CD4-positive, alpha-beta memory T cell (primary cell): ENCODE measurements at regions not wholly inside any gene's neighbourhood (a gene's known extent, or its start where the extent isn't known, plus 50 kb on each side); places are given as distances from the start of the nearest gene placed in this dataset.

Experiments
- CTCF ChIA-PET: fragments of 350-600 bp; sonication (Branson Sonifier 250); formaldehyde crosslinking; loops from one replicate; lab custom pipeline; 2021; ENCODE audit warnings: inconsistent platforms; ENCODE audit not compliant: partially characterized antibody; lab: Charles Lee
- POLR2A ChIA-PET: fragments of 350-600 bp; sonication (Branson Sonifier 250); formaldehyde crosslinking; loops from one replicate; lab custom pipeline; 2021; ENCODE audit not compliant: partially characterized antibody; lab: Charles Lee
- DNase-seq, 5 donors: peaks; one replicate each; pipeline versions ENCODE4 v3.0.0 to v3.0.0-alpha.2; 2020 to 2022; ENCODE audit warnings: mixed read lengths in 1 of 5
- H3K27ac ChIP-seq: one replicate; pipeline ENCODE4 v1.7.0; 2013; ENCODE audit warnings: low read depth, low read length
- H3K27me3 ChIP-seq: 2 replicates; pipeline ENCODE4 v1.7.0; 2013; ENCODE audit warnings: mild to moderate bottlenecking, low read length, moderate library complexity; ENCODE audit not compliant: insufficient read depth
- H3K36me3 ChIP-seq: 2 replicates; pipeline ENCODE4 v1.7.0; 2013; ENCODE audit warnings: mild to moderate bottlenecking, low read length, moderate library complexity; ENCODE audit not compliant: insufficient read depth
- H3K4me1 ChIP-seq: 2 replicates; pipeline ENCODE4 v1.7.0; 2013; ENCODE audit warnings: mild to moderate bottlenecking, low read length, moderate library complexity; ENCODE audit not compliant: insufficient read depth
- H3K4me3 ChIP-seq, 2 donors: one replicate each; pipeline ENCODE4 v1.7.0; 2013; ENCODE audit warnings: low read length in 2 of 2, mild to moderate bottlenecking in 1 of 2
- H3K9me3 ChIP-seq, 2 donors: one replicate each; pipeline ENCODE4 v1.7.0; 2013; ENCODE audit warnings: low read length in 2 of 2, control low read depth in 1 of 2; ENCODE audit not compliant: control insufficient read depth in 1 of 2
- H3K27ac Mint-ChIP-seq, 7 donors: one replicate each; pipeline ENCODE4 v1.8.0; 2020 to 2021; ENCODE audit warnings: mixed read lengths in 7 of 7, mild to moderate bottlenecking in 6 of 7, inconsistent platforms in 3 of 7, moderate library complexity in 3 of 7
- H3K27me3 Mint-ChIP-seq, 2 donors: one replicate each; pipeline ENCODE4 v1.8.0; 2020 to 2021; ENCODE audit warnings: mixed read lengths in 2 of 2
- H3K36me3 Mint-ChIP-seq, 2 donors: one replicate each; pipeline ENCODE4 v1.8.0; 2020 to 2021; ENCODE audit warnings: mixed read lengths in 2 of 2, inconsistent platforms in 1 of 2, mild to moderate bottlenecking in 1 of 2
- H3K4me1 Mint-ChIP-seq, 4 donors: one replicate each; pipeline ENCODE4 v1.8.0; 2020 to 2021; ENCODE audit warnings: mixed read lengths in 4 of 4, mild to moderate bottlenecking in 1 of 4
- H3K4me3 Mint-ChIP-seq, 8 donors: one replicate each; pipeline ENCODE4 v1.8.0; 2020 to 2021; ENCODE audit warnings: mixed read lengths in 8 of 8, mild to moderate bottlenecking in 7 of 8, moderate library complexity in 6 of 8, inconsistent platforms in 3 of 8
- H3K9me3 Mint-ChIP-seq, 8 donors: one replicate each; pipeline ENCODE4 v1.8.0; 2020 to 2021; ENCODE audit warnings: mixed read lengths in 8 of 8, mild to moderate bottlenecking in 5 of 8, inconsistent platforms in 3 of 8, moderate library complexity in 1 of 8
- intact Hi-C: fragments of 100-400 bp; cut with micrococcal nuclease; formaldehyde crosslinking; loops from one replicate; pipeline ENCODE4 v1.15.1; 2023

- H3K4me3 Mint-ChIP-seq = no peak overlapping the region
- peaks cover 0 to 3% of the 10 kb centered on the region in 2 donors for H3K36me3 Mint-ChIP-seq
- Histone ChIP-seq H3K4me3 (no peak overlapping the region), H3K4me1 (no peaks in the 10 kb centered on the region), H3K9me3 (no peaks in the 10 kb centered on the region), H3K27me3 (no peaks in the 10 kb centered on the region), H3K36me3 (no peaks in the 10 kb centered on the region), H3K27ac (no peak overlapping the region)
- ChIA-PET CTCF (no interaction called here), POLR2A (no interaction called here)
- H3K27me3 Mint-ChIP-seq = no peaks in the 10 kb centered on the region
- no peaks in the 10 kb centered on the region for H3K9me3 Mint-ChIP-seq
- H3K4me1 Mint-ChIP-seq = no peaks in the 10 kb centered on the region
- intact Hi-C loops = no loop called here
- DNase-seq = no peak
- H3K27ac Mint-ChIP-seq = no peak overlapping the region
Measured at GRCh38 chr7:22879280-22879679, 56.6 kb upstream of the TOMM7 start.

- Histone ChIP-seq H3K27ac (no peak overlapping the region), H3K4me1 (no peaks in the 10 kb centered on the region), H3K27me3 (no peaks in the 10 kb centered on the region), H3K36me3 (no peaks in the 10 kb centered on the region), H3K9me3 (no peaks in the 10 kb centered on the region), H3K4me3 (no peak overlapping the region)
- Mint-ChIP-seq H3K4me3 (no peak overlapping the region), H3K27ac (no peak overlapping the region), H3K9me3 (no peaks in the 10 kb centered on the region), H3K4me1 (no peaks in the 10 kb centered on the region), H3K27me3 (no peaks in the 10 kb centered on the region), H3K36me3 (no peaks in the 10 kb centered on the region)
- ChIA-PET POLR2A (no interaction called here), CTCF (interaction anchor here (1.2 kb wide), 1 partner anchor 177 kb away, joined by 3 read pairs; no protein-coding TSS in a partner anchor)
- intact Hi-C loops = no loop called here
- no peak for DNase-seq
Measured at GRCh38 chr7:22876986-22877729, 54.5 kb upstream of the TOMM7 start.

GRCh38 chr7:22875470-22875869 is 52.8 kb upstream of the TOMM7 start:
- no peaks in the 10 kb centered on the region for H3K27me3 Mint-ChIP-seq
- POLR2A ChIA-PET = no interaction called here
- Histone ChIP-seq H3K4me1 (no peaks in the 10 kb centered on the region), H3K36me3 (no peaks in the 10 kb centered on the region), H3K4me3 (no peak overlapping the region), H3K9me3 (no peaks in the 10 kb centered on the region), H3K27ac (no peak overlapping the region), H3K27me3 (no peaks in the 10 kb centered on the region)
- H3K4me1 Mint-ChIP-seq = no peaks in the 10 kb centered on the region
- H3K4me3 Mint-ChIP-seq = no peak overlapping the region
- CTCF ChIA-PET = interaction anchor here (1.2 kb wide), 1 partner anchor 15 kb away, joined by 3 read pairs; no protein-coding TSS in a partner anchor
- DNase-seq = no peak
- H3K9me3 Mint-ChIP-seq = no peaks in the 10 kb centered on the region
- no peak overlapping the region for H3K27ac Mint-ChIP-seq
- H3K36me3 Mint-ChIP-seq = no peaks in the 10 kb centered on the region
- intact Hi-C loops = no loop called here

- Histone ChIP-seq H3K4me1 (no peaks in the 10 kb centered on the region), H3K4me3 (no peak overlapping the region), H3K36me3 (no peaks in the 10 kb centered on the region), H3K27me3 (no peaks in the 10 kb centered on the region), H3K27ac (no peak overlapping the region), H3K9me3 (no peaks in the 10 kb centered on the region)
- H3K27ac Mint-ChIP-seq = no peak overlapping the region
- H3K27me3 Mint-ChIP-seq = no peaks in the 10 kb centered on the region
- intact Hi-C loops = no loop called here
- CTCF ChIA-PET = interaction anchor here (0.9 to 2.6 kb wide), 3 partner anchors 14 to 180 kb away, joined by 3 to 7 read pairs (median 4); no protein-coding TSS in a partner anchor
- H3K4me3 Mint-ChIP-seq = no peak overlapping the region
- POLR2A ChIA-PET = no interaction called here
- H3K4me1 Mint-ChIP-seq = no peaks in the 10 kb centered on the region
- no peak for DNase-seq
- no peaks in the 10 kb centered on the region for H3K9me3 Mint-ChIP-seq
- H3K36me3 Mint-ChIP-seq = peaks cover 0 to 4% of the 10 kb centered on the region in 2 donors
Measured at GRCh38 chr7:22874904-22875303, 52.3 kb upstream of the TOMM7 start.
